Breast epithelium (tissue), 4 donors: ENCODE measurements at regions not wholly inside any gene's neighbourhood (a gene's known extent, or its start where the extent isn't known, plus 50 kb on each side); places are given as distances from the start of the nearest gene placed in this dataset.

Source experiments
- DNase-seq, 2 donors: peaks; one replicate each; pipeline ENCODE4 v3.0.0-alpha.2; 2019; ENCODE audit warnings: low spot score in 2 of 2
- H3K27ac ChIP-seq, 2 donors: fragments of 200-600 bp; sonication (generic) in 1 of 2; one replicate each; pipeline ENCODE4 v1.5.1; 2016 to 2019; ENCODE audit warnings: mild to moderate bottlenecking in 1 of 2
- H3K27me3 ChIP-seq, 2 donors: fragments of 200-600 bp; sonication (generic) in 1 of 2; one replicate each; pipeline versions ENCODE4 v1.5.1 to v1.6.0; 2017 to 2019; ENCODE audit warnings: control low read depth in 1 of 2, mild to moderate bottlenecking in 1 of 2
- H3K36me3 ChIP-seq: fragments of 200-600 bp; one replicate; pipeline ENCODE4 v1.5.1; 2019
- H3K4me1 ChIP-seq, 2 donors: fragments of 200-600 bp; sonication (generic); one replicate each; pipeline ENCODE4 v1.5.1; 2016 to 2019; ENCODE audit warnings: control low read depth in 1 of 2
- H3K4me3 ChIP-seq, 3 donors: fragments of 200-600 bp; sonication (generic); 1 replicate in 2 of 3; 2 replicates in 1 of 3; pipeline ENCODE4 v1.5.1; 2016 to 2019; ENCODE audit warnings: mild to moderate bottlenecking in 3 of 3, moderate library complexity in 2 of 3
- H3K9me3 ChIP-seq, 2 donors: fragments of 200-600 bp; sonication (generic) in 1 of 2; one replicate each; pipeline ENCODE4 v1.5.1; 2016 to 2019; ENCODE audit warnings: control low read depth in 1 of 2
- POLR2A ChIP-seq: fragments of 450-650 bp; IDR thresholded peaks from one replicate; pipeline ENCODE4 v1.6.1; 2016; ENCODE audit warnings: antibody characterized with exemption, mild to moderate bottlenecking, moderate library complexity
- POLR2AphosphoS5 ChIP-seq, 3 donors: sonication (generic); formaldehyde crosslinking; IDR thresholded peaks; one replicate each; pipeline ENCODE4 v1.6.1; 2017; ENCODE audit warnings: antibody characterized with exemption in 3 of 3
- intact Hi-C: fragments of 100-400 bp; cut with DNase I; formaldehyde crosslinking; loops from one replicate; pipeline ENCODE4 v1.15.1; 2023; ENCODE audit warnings: low total_unique reads
- TF ChIP-seq, protein P1 (sequence below), 3 donors: fragments of 450-650 bp; IDR thresholded peaks; one replicate each; pipeline ENCODE4 v1.5.1; 2016 to 2017; ENCODE audit warnings: antibody characterized with exemption in 3 of 3, mild to moderate bottlenecking in 3 of 3, moderate library complexity in 3 of 3

GRCh38 chr4:148850257-148850995 lies 408.2 kb upstream of the NR3C2 start:
- Histone ChIP-seq H3K36me3 (no peaks in the 10 kb centered on the region), H3K27me3 (no peaks in the 10 kb centered on the region), H3K27ac (no peak overlapping the region), H3K9me3 (peaks cover 0 to 8% of the 10 kb centered on the region in 2 donors), H3K4me3 (no peak overlapping the region), H3K4me1 (no peaks in the 10 kb centered on the region)
- TF ChIP-seq POLR2A (no peak), POLR2AphosphoS5 (IDR thresholded peaks at IDR 0.05) (no peak)
- TF ChIP-seq, protein P1, sequence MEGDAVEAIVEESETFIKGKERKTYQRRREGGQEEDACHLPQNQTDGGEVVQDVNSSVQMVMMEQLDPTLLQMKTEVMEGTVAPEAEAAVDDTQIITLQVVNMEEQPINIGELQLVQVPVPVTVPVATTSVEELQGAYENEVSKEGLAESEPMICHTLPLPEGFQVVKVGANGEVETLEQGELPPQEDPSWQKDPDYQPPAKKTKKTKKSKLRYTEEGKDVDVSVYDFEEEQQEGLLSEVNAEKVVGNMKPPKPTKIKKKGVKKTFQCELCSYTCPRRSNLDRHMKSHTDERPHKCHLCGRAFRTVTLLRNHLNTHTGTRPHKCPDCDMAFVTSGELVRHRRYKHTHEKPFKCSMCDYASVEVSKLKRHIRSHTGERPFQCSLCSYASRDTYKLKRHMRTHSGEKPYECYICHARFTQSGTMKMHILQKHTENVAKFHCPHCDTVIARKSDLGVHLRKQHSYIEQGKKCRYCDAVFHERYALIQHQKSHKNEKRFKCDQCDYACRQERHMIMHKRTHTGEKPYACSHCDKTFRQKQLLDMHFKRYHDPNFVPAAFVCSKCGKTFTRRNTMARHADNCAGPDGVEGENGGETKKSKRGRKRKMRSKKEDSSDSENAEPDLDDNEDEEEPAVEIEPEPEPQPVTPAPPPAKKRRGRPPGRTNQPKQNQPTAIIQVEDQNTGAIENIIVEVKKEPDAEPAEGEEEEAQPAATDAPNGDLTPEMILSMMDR (IDR thresholded peaks at IDR 0.05): no peak
- DNase-seq: no peak
- intact Hi-C loops: no loop called here

DNA sequence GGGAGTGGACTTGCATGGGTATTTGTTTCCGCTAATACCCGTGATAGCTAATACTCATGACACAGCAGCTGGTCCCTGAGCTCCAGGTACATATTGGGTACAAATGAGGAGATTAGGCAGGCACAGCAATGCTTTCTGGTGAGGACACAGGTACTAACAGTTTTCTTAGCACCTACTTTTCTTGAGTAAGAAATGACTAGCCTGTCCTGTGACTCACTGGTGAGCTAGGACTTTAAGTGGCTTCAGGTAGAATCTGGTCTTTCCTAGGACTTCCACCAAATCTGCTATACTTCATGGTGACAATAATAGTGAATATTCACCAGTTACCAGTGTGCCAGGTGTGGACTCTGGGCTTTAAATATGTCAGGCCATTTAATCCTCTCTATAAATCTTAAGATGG lies 407.4 kb upstream of the NR3C2 start:
- no peak for TF ChIP-seq POLR2A
- TF ChIP-seq, protein P1 (IDR thresholded peaks at IDR 0.05): no peak
- no peak for TF ChIP-seq POLR2AphosphoS5 (IDR thresholded peaks at IDR 0.05)

GRCh38 chr4:148847544-148848255 lies 405.5 kb upstream of the NR3C2 start:
- TF ChIP-seq POLR2A (no peak), POLR2AphosphoS5 (IDR thresholded peaks at IDR 0.05) (no peak)
- TF ChIP-seq, protein P1 (IDR thresholded peaks at IDR 0.05): no peak
- intact Hi-C loops: no loop called here
- H3K36me3 ChIP-seq: no peaks in the 10 kb centered on the region
- no peaks in the 10 kb centered on the region for H3K4me1 ChIP-seq
- no peak overlapping the region for H3K27ac ChIP-seq
- H3K27me3 ChIP-seq: no peaks in the 10 kb centered on the region
- no peak overlapping the region for H3K4me3 ChIP-seq
- H3K9me3 ChIP-seq: no peaks in the 10 kb centered on the region
- DNase-seq: no peak

More for the DNA sequence above, 407.4 kb upstream of the NR3C2 start:
- Histone ChIP-seq H3K4me1 (no peaks in the 10 kb centered on the region), H3K9me3 (peaks cover 0 to 6% of the 10 kb centered on the region in 2 donors), H3K27ac (no peak overlapping the region), H3K36me3 (no peaks in the 10 kb centered on the region), H3K27me3 (no peaks in the 10 kb centered on the region), H3K4me3 (no peak overlapping the region)
- DNase-seq: no peak
- intact Hi-C loops: no loop called here

- H3K4me1 ChIP-seq: no peaks in the 10 kb centered on the region
- TF ChIP-seq POLR2AphosphoS5 (IDR thresholded peaks at IDR 0.05): no peak
- TF ChIP-seq, protein P1 (IDR thresholded peaks at IDR 0.05): no peak
- TF ChIP-seq POLR2A: no peak
- no peak for DNase-seq
- H3K9me3 ChIP-seq: no peaks in the 10 kb centered on the region
- no peaks in the 10 kb centered on the region for H3K36me3 ChIP-seq
- no peaks in the 10 kb centered on the region for H3K27me3 ChIP-seq
- no peak overlapping the region for H3K4me3 ChIP-seq
- intact Hi-C loops: no loop called here
- no peak overlapping the region for H3K27ac ChIP-seq
Observed at GRCh38 chr4:148845609-148846008, 403.4 kb upstream of the NR3C2 start.

DNA sequence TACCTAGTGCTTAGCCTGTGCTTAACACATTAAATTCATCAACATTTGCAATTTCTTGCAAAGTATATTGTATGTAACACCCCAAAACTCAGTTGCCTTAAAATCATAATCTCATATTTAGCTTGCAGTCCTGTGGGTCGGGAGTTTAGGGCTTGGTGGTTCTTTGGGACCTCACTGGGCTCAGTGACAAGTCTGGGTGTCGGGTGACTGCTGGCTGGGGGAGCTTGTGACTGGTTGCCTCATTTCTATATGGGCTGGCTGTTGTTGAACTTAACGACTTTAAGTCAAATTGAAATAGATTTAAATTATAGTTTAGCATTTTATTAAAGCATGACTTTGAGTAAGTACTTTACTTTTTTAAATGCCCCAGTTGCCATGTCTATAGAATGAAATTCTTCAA lies 401.4 kb upstream of the NR3C2 start:
- DNase-seq: no peak
- intact Hi-C loops: loop anchor here (1.0 kb wide), 1 partner anchor 24 kb away; no protein-coding TSS in a partner anchor
- TF ChIP-seq, protein P1 (IDR thresholded peaks at IDR 0.05): no peak
- TF ChIP-seq POLR2AphosphoS5 (IDR thresholded peaks at IDR 0.05) (no peak), POLR2A (no peak)
- H3K27me3 ChIP-seq: no peaks in the 10 kb centered on the region
- no peaks in the 10 kb centered on the region for H3K9me3 ChIP-seq
- no peaks in the 10 kb centered on the region for H3K4me1 ChIP-seq
- H3K27ac ChIP-seq: no peak overlapping the region
- no peak overlapping the region for H3K4me3 ChIP-seq
- H3K36me3 ChIP-seq: no peaks in the 10 kb centered on the region
